GM19468 (cell line): ENCODE measurements at regions not wholly inside any gene's neighbourhood (a gene's known extent, or its start where the extent isn't known, plus 50 kb on each side); places are given as distances from the start of the nearest gene placed in this dataset.
"Not testable (repeated sequence)": the region's sequence is repeated elsewhere in the genome, so short reads cannot be mapped to it uniquely, and the experiment has no call there.

ENCODE experiments used
- ATAC-seq: cut with Tn5 transposase; IDR thresholded peaks from one replicate; pipeline ENCODE4 v1.9.1; 2021; ENCODE audit warnings: mild to moderate bottlenecking, moderate library complexity, moderate number of reproducible peaks; ENCODE audit not compliant: unreplicated experiment; ENCODE audit errors: extremely low read depth

DNA sequence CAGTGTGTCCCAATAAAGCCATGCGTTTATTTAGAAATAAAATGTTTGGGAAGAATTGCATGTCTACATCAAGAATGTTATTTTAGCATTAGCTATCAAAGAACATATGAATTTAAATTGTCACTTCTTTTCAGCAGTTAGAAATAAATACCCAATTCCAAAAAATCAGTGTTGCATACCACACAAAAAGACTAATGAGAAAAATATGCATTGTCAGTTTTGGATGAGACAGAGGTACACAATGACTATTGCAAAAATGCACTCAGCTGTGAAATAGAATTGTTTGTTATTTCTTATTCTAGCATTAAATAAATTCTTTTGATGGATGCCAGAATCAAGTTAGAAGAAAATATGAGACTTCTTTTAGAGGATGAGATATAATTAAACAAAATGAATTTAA lies 833.9 kb downstream of the SLITRK1 start:
- ATAC-seq = no peak

DNA sequence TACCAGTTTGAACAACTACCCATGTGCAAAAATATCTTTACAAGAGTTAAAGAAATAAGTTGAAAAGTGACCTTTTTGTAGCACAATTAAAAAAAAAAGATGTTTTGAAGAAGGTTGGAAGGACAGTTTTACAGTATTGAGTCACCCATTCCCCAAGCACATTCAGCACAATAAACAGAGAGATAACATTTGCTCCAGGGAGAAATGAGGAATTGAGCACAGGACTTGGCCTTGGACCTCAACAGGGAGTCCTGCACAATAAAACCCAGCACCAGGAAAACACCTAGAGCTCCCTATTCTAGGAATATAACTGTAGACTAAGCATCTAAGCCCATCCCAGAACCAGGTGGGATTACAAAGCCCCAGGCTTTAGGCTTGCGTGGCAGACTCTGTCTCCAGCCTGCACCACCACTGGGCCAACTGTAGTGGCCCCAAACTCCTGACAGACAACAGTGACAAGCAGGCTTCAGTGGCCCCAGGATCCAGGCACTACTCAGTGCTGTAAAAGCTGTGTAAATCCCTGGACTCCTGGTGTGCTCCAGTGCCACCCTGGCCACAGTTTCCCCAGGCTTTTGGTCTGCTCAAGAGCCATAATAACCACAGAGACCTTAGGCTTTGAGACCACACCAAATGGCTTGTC lies 857.2 kb downstream of the SLITRK1 start:
- no peak for ATAC-seq

DNA sequence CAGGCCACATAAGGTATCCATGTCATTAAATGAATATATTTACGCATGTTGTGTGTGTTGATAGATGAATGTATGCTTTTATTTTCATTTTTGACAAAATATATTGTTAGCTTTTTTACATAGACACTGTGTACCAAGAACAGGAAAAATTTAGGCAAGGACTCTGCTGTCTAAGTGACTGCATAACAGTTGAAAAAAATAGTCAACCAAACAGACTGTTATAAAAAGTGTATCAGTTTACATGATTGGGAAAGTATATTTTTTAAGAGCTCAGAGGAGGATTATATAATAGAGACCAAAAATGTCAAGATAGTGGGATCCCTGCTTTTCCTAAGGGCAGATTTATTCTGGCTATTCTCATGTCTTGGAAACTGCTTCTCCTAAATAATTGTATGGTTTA lies 858.0 kb downstream of the SLITRK1 start:
- no peak for ATAC-seq

DNA sequence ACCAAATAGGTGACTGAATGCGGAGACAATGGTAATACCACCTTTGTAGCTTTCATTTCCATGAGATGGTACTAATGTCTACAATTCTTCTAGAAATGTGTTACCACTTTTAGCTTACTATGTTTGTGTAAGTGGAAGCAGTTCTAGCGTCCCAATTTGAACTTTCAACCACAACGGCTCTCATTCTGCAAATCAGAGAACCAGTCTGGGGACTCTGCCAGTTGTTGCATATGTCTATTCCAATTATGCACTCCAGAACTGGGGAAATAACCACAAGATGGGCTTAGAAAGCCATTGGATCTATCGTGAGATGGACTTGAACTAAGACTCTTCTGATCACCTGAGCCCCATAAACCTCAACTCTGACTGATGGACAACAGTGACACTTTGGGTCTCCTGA lies 862.3 kb downstream of the SLITRK1 start:
- no peak for ATAC-seq

DNA sequence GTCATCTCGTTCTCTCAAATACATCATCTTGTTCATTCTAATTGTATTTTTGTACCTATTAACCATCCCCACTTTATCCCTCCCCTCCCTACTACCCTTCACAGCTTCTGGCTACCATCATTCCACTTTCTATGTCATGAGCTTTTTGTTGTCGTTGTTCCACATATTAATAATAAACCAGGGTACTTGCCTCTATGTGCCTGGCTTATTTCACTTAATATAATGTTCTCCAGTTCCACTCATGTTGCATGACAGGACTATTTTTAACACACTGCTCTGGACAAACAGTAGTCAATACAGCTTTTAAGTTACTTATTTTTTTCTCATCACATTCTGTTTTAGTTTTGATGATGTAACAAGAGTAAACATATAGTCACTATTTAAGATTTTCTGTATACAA lies 872.3 kb downstream of the SLITRK1 start:
- ATAC-seq = no peak

DNA sequence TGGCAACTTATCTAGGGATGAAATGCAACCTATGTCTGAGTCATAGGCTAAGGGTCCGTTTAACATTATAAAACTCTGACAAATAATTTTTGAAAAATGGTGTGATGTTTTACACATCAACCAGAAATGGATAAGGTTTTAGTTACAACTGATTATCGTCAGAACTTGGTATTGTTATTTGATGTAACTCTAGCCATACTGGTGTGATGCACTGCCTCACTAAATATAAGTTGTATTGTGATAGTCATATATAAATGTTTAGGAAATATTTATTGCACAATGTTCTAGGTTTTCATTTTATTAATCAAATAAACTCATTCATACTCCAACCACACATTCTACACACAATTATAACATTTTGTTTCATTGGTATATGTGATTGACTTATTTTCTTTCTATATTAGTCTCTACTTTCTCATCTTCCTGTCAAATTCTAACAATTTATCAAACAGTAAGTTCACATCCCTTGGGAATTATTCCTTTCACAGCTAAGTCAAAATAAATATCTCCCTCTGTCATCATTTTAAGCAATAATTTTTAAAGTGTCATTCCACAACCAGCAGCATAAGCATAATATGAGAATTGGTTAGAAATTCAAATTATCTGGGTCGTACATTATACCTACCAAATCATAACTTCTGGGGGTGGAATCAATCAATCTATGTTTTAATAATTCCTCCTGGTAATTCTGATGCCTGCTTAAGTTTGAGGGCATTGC lies 873.9 kb downstream of the SLITRK1 start:
- no peak for ATAC-seq

DNA sequence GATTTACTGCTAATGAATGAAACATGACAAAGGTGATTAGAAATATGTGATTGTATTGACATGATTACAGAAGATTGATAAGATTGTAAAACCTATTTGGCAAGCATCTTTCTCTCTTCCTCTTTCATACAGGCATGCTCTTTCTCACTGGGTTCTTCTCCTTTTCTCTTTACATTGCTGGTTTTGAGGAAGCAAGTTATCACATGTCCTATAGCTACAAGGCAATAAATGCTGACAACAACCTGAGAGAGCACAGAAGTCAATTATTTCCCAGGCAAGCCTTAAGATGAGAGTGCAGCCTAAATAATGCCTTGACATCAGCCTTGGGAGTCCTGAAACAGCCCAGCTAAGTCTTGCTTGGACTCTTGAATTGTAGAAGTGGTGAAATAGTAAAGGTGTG lies 875.0 kb downstream of the SLITRK1 start:
- ATAC-seq = no peak

DNA sequence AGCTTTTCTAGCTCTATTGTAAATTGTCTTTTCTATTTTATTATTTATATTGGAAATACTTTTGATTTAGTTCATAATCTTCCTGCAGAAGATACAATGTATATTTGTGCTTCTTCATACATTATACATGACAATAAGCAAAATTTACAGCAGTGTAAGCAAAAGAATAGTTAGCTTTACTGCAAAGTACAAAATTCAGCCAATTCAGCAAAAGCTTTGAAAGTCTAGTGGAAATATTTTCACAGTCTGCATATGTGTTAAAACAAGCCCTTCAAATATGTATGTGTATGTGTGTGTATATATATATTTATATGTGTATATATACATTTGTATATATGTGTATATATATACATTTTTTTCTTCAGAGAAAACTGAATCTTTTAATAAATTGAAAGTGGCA lies 879.1 kb downstream of the SLITRK1 start:
- no peak for ATAC-seq

DNA sequence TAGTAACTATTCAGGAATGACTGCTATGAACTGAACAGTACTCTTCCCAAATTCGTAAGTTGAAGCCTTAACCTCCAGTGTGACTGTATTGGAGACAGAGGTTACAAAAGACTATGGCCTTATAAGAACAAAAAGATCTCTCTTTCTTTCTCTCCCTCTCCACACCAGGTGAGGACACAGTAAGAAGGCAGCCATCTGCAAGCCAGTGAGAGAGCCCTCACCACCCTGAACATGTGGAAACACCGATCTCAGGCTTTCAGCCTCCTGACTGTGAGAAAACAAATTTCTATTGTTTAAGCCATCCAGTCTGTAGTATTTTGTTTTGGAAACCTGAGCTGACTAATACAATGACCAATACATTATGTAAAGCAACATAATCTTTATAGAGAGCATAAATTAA lies 888.9 kb downstream of the SLITRK1 start:
- ATAC-seq = no peak

DNA sequence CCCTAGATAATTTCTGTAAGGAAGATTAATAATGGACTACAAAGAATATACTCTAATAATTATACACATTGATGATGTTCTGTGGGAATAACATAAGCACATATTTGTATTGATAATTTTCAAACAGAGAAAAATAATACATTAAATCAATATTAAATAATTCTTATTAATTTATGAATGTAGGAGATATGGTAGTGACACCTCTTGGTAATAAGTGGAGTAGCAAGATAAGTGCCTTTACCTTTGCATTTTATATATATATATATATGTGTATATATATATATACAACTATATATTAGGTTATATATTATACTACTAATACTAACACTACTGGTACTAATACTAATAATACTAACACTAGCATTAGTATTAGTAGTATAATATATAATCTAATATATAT lies 905.8 kb downstream of the SLITRK1 start:
- ATAC-seq = no peak

DNA sequence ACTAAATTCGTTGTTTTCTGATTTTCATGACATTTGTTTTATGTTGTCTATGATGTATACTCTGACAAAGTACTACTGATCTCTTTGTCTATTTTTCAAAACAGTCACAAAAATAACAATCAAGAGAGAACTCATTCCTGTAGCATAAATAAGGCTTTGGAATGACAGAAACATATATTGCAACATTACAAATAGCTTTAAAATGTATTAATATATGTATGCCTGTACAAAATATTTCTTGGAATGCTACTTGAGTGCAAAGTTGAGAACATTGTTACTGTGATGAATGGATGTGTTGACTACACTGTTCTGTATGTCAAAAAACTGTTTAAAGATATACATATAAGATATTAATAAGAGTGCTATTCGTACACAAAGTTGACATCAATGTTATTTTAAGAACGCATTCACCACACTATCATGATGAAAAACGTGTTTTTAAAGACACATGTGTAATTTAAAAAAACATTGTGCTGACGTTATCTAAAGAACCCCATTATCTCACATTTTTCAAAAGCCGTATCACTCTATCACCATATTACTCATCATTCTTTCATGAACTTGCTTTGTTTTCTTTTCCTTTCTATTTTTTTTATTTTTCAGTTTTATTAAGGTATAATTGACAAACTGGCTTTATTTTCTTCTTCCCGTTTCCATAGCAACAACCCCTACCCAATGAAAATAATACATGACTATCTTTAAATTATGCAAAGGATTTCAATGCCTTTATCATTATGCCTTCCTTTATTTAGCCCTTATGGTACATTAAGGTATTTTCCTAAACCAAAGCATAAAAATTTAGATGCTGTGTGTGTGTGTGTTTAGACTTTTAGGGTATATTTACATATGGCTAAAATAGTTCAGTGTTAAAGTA lies 918.8 kb downstream of the SLITRK1 start:
- ATAC-seq = no peak

DNA sequence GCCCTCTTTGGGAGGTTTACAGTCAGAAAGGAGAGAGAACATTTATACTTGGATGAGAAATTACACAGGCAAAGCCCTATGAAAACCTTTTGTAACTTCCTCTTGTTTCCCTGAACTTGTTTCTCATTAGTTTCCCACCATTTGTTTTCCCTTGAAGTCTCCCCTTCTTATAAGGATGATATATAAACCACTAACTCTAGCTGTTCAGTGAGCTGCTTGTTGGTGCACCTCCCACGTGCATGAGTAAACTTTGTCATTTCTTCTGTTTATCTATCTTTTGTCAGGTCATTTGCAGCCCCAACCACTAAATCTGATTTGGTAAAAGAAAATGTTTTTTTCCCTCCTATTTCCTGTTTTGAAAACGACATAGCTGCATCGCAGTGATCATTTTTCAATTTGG lies 919.9 kb downstream of the SLITRK1 start:
- no peak for ATAC-seq

DNA sequence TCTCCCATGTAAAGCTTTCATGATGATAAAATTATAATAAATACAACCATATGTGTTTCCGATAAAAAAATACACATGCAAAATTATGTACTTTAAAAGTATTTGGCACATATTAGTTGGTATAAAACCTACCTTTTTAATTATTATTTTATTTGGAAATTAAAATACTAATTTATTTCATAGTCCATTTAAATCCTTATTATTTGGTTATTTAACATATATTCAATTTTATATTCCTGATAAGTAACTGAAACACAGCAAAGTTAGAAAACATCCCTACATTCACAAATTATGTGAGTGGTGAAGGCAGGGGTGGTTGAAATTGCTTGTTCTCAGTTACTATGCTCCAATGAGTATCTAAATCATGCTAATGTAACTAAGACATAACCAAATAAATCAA lies 920.5 kb downstream of the SLITRK1 start:
- no peak for ATAC-seq

DNA sequence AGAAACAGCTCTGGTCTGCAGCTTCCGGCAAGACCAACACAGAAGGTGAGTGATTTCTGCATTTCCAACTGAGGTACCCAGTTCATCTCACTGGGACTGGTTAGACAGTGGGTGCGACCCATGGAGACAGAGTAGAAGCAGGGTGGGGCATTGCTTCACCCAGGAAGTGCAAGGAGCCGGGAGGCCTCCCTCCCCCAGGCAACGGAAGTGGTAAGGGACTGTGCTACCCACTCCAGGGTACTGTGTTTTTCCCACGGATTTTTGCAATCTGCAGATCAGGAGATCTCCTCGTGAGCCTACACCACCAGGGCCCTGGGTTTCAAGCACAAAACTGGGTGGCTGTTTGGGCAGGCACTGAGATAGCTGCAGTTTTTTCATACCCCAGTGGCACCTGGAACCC lies 929.9 kb downstream of the SLITRK1 start:
- ATAC-seq = not testable (repeated sequence)

DNA sequence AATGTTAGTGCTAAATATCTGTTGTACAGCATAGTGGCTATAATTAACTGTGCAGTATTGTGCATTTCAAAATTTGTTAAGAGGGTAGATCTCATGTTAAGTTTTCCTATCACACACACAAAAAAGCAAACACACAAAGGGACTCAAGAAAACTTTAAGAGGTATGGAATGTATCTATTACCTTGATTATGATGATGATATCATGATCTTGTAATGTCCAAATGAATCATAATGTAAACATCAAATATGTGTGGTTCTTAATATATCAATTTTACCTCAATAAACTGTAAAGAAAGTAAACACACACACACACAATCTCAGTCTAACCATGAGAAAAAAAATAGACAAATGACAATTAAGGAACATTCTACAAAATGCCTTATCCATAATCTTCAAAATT lies 934.6 kb downstream of the SLITRK1 start:
- no peak for ATAC-seq

DNA sequence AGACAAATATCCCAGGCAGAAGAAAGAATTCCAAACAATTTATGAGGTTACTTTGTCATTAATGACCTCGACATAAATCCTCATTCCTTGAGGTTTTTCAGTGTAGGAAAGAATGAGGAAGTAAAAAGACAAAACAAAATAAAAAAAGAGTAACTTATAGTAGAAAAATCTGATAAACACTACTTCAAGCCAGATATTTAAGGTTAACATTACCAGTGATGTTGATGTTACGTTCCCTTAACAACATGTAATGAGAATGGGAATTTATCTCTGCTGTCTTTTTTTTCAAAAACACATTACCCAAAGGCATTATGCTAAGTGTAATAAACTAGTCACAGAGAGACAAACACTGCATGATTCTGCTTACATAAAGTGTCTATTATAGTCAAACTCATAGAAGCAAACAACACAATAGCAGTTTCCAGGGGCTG lies 935.1 kb downstream of the SLITRK1 start:
- ATAC-seq = no peak

DNA sequence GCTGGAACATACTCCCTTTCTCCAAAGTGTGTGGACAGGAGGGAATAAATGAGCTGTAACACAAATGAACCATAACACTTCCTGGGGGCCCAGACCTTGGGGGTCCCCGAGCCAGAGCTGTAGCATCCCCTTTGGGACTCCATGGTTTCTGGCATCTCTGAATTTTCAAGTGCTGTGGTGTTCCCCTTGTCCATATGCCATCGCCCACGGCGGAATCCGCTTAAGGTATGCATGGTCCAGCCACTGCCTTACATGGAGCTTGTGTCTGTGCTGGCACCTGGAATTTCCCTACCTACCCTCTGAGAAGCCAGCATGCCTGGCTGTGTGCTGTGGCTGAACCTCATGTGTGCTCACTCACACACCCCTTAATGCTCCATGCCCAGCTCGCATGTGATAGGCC lies 943.6 kb downstream of the SLITRK1 start:
- no peak for ATAC-seq

DNA sequence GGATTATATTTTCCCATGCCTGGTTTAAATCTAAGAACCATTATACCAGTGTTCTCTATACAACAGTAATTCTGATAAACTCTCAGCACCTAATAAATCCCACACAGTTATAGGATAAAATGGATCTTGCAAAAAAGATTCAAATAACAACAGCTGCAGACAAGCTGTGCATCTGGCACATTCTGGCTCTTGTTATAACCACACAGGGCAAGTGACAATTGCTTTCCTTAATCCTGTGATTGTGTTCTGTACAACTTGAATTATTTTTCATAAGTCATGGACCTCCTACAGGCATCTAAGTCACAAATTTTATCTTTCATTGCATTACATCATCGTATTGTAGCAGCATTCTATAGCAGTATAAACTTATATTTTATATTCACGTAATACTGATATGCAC lies 948.3 kb downstream of the SLITRK1 start:
- no peak for ATAC-seq

DNA sequence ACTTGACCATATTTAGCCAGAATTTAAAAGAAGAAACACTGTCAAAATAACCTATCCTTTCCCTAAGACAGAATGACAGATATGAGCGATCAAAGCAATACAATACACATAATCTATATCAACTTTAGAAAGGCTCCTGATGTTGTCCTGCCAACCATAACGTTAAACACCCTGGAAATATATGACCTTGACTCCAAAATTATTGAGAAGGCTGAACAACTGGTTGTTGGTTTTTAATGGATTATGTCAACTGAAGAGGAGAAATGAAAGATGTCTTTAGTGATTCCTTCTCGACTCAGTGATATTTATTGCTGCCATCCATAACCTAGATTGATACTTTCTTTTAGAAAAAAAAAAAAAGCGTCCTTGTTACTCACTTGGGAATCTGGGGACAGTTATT lies 957.2 kb downstream of the SLITRK1 start:
- ATAC-seq = no peak

DNA sequence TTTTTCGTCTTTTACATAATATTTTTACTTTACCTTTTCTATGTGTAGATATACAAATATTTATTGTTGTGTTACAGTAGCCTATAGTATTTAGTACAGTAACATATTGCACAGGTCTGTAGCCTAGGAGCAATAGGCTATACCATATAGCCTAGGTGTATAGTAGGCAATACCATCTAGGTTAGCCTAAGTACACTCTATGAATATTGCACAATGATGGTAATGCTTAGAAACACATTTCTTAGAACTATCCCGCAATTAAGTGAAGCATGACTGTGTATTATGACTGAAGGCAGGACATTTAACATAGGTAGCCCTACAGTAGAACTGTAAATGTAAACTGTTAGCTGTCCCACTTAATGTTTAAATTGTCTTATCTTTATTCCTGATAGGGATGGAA lies 964.3 kb downstream of the SLITRK1 start:
- ATAC-seq = no peak

DNA sequence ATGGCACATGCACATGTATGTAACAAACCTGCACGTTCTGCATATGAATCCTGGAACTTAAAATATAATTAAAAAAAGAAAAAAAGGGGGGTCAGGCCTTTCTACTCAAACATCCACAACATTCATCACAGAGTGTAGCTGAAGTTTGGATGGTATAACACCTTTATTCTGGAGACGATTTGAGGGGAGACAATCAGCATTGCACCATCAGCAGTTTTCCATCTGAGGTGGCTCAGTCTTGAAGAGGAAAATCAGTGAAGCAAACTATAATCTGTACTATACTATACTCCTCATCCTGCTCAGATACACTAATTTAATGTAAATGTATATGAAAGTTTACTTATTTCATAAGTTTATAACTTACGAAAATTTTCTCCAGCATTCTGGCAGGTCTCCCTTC lies 969.7 kb downstream of the SLITRK1 start:
- no peak for ATAC-seq
